ENCODE measurements at regions not wholly inside any gene's neighbourhood (a gene's known extent, or its start where the extent isn't known, plus 50 kb on each side); places are given as distances from the start of the nearest gene placed in this dataset.
"Not testable (repeated sequence)": the region's sequence is repeated elsewhere in the genome, so short reads cannot be mapped to it uniquely, and the experiment has no call there.

- 90% methylated on average over 6 of the region's 6 CpGs for WGBS (ENCODE audit: insufficient coverage)
- H3K4me1 ChIP-seq (ENCODE audit: control insufficient read depth, insufficient read depth, low read length), result peaks cover 25% of the 10 kb centered on the region
- no peak overlapping the region for H3K27ac ChIP-seq (ENCODE audit: low read depth, low read length)
- no peaks in the 10 kb centered on the region for H3K27me3 ChIP-seq (ENCODE audit: control insufficient read depth, insufficient read depth, low read length)
- DNase-seq (ENCODE audit: low read depth in 4 of 6, low spot score in 6 of 6), result no peak
- no peaks in the 10 kb centered on the region for H3K36me3 ChIP-seq (ENCODE audit: control insufficient read depth, insufficient read depth, low read length)
- no peaks in the 10 kb centered on the region for H3K9me3 ChIP-seq (ENCODE audit: control insufficient read depth, insufficient read depth, low read length)
- H3K4me3 ChIP-seq (ENCODE audit: low read depth, low read length), result no peak overlapping the region
Observed at GRCh38 chr10:31132681-31133244, 101.1 kb upstream of the ZNF438 start.

GRCh38 chr10:31133251-31133791, 101.7 kb upstream of the ZNF438 start:
- H3K4me1 ChIP-seq (ENCODE audit: control insufficient read depth, insufficient read depth, low read length), result peaks cover 25% of the 10 kb centered on the region
- no peaks in the 10 kb centered on the region for H3K36me3 ChIP-seq (ENCODE audit: control insufficient read depth, insufficient read depth, low read length)
- no peak overlapping the region for H3K4me3 ChIP-seq (ENCODE audit: low read depth, low read length)
- peak overlapping the region; percentile 43 for H3K27ac ChIP-seq (ENCODE audit: low read depth, low read length)
- 25% methylated on average over 12 of the region's 17 CpGs for WGBS (ENCODE audit: insufficient coverage)
- no peak for DNase-seq (ENCODE audit: low read depth in 4 of 6, low spot score in 6 of 6)
- H3K27me3 ChIP-seq (ENCODE audit: control insufficient read depth, insufficient read depth, low read length), result no peaks in the 10 kb centered on the region
- H3K9me3 ChIP-seq (ENCODE audit: control insufficient read depth, insufficient read depth, low read length), result no peaks in the 10 kb centered on the region

GRCh38 chr10:31133792-31134310, 102.2 kb upstream of the ZNF438 start:
- Histone ChIP-seq H3K36me3 (ENCODE audit: control insufficient read depth, insufficient read depth, low read length) (no peaks in the 10 kb centered on the region), H3K27me3 (ENCODE audit: control insufficient read depth, insufficient read depth, low read length) (no peaks in the 10 kb centered on the region), H3K4me1 (ENCODE audit: control insufficient read depth, insufficient read depth, low read length) (peaks cover 25% of the 10 kb centered on the region), H3K4me3 (ENCODE audit: low read depth, low read length) (peak overlapping the region; percentile 49), H3K9me3 (ENCODE audit: control insufficient read depth, insufficient read depth, low read length) (no peaks in the 10 kb centered on the region), H3K27ac (ENCODE audit: low read depth, low read length) (peak overlapping the region; percentile 92)
- under 1% methylated on average over 20 of the region's 37 CpGs for WGBS (ENCODE audit: insufficient coverage)
- peak; percentile 68 to 96 (median 80) for DNase-seq (ENCODE audit: low read depth in 4 of 6, low spot score in 6 of 6)

GRCh38 chr10:31134311-31134952, 102.8 kb upstream of the ZNF438 start:
- Histone ChIP-seq H3K36me3 (ENCODE audit: control insufficient read depth, insufficient read depth, low read length) (no peaks in the 10 kb centered on the region), H3K27ac (ENCODE audit: low read depth, low read length) (peak overlapping the region; percentile 92)

GRCh38 chr10:31135171-31135570, 103.5 kb upstream of the ZNF438 start:
- Histone ChIP-seq H3K4me3 (ENCODE audit: low read depth, low read length) (no peak overlapping the region), H3K27me3 (ENCODE audit: control insufficient read depth, insufficient read depth, low read length) (no peaks in the 10 kb centered on the region), H3K9me3 (ENCODE audit: control insufficient read depth, insufficient read depth, low read length) (no peaks in the 10 kb centered on the region), H3K27ac (ENCODE audit: low read depth, low read length) (no peak overlapping the region), H3K4me1 (ENCODE audit: control insufficient read depth, insufficient read depth, low read length) (peaks cover 25% of the 10 kb centered on the region), H3K36me3 (ENCODE audit: control insufficient read depth, insufficient read depth, low read length) (no peaks in the 10 kb centered on the region)
- WGBS (ENCODE audit: insufficient coverage), result 100% methylated on average over 1 of the region's 6 CpGs
- peak in 1 of 6 donors; percentile 41 for DNase-seq (ENCODE audit: low read depth in 4 of 6, low spot score in 6 of 6)

More at GRCh38 chr10:31134311-31134952, 102.8 kb upstream of the ZNF438 start:
- H3K4me1 ChIP-seq (ENCODE audit: control insufficient read depth, insufficient read depth, low read length), result peaks cover 25% of the 10 kb centered on the region
- no peaks in the 10 kb centered on the region for H3K27me3 ChIP-seq (ENCODE audit: control insufficient read depth, insufficient read depth, low read length)
- peak overlapping the region; percentile 49 for H3K4me3 ChIP-seq (ENCODE audit: low read depth, low read length)
- WGBS (ENCODE audit: insufficient coverage), result 1% methylated on average over 22 of the region's 24 CpGs
- peak in 4 of 6 donors; percentile 49 to 90 (median 70) for DNase-seq (ENCODE audit: low read depth in 4 of 6, low spot score in 6 of 6)
- no peaks in the 10 kb centered on the region for H3K9me3 ChIP-seq (ENCODE audit: control insufficient read depth, insufficient read depth, low read length)

DNA sequence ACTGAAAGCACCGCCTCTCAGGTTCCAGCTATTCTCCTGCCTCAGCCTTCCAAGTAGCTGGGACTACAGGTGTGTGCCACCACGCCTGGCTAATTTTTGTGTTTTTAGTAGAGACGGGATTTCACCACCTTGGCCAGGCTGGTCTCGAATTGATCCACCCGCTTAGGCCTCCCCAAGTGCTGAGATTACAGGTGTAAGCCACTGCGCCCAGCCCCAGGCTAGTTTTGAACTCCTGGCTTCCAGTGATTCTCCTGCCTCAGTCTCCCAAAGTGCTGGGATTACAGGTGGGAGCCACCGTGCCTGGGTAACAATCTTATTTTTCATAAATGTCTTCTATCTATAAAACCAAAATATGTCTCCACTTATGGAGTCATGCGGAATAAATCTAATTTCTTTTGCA, 104.1 kb upstream of the ZNF438 start:
- H3K4me3 ChIP-seq (ENCODE audit: low read depth, low read length); H3K27ac ChIP-seq (ENCODE audit: low read depth, low read length); DNase-seq (ENCODE audit: low read depth in 4 of 6, low spot score in 6 of 6); H3K9me3 ChIP-seq (ENCODE audit: control insufficient read depth, insufficient read depth, low read length); H3K27me3 ChIP-seq (ENCODE audit: control insufficient read depth, insufficient read depth, low read length); H3K36me3 ChIP-seq (ENCODE audit: control insufficient read depth, insufficient read depth, low read length): not testable (repeated sequence)
- peaks cover 25% of the 10 kb centered on the region for H3K4me1 ChIP-seq (ENCODE audit: control insufficient read depth, insufficient read depth, low read length)
- 100% methylated on average over 7 of the region's 8 CpGs for WGBS (ENCODE audit: insufficient coverage)

- WGBS (ENCODE audit: insufficient coverage), result no CpG with 5 or more reads among the region's 4 CpGs
- no peak for DNase-seq (ENCODE audit: low read depth in 4 of 6, low spot score in 6 of 6)
Observed at GRCh38 chr10:31136386-31136785, 104.7 kb upstream of the ZNF438 start.

GRCh38 chr10:31136930-31137885, 105.5 kb upstream of the ZNF438 start:
- no peak for DNase-seq (ENCODE audit: low read depth in 4 of 6, low spot score in 6 of 6)
- H3K4me1 ChIP-seq (ENCODE audit: control insufficient read depth, insufficient read depth, low read length), result peaks cover 25% of the 10 kb centered on the region
- WGBS (ENCODE audit: insufficient coverage), result no CpG with 5 or more reads among the region's 9 CpGs

More at GRCh38 chr10:31136386-31136785, 104.7 kb upstream of the ZNF438 start:
- Histone ChIP-seq H3K27me3 (ENCODE audit: control insufficient read depth, insufficient read depth, low read length) (no peaks in the 10 kb centered on the region), H3K27ac (ENCODE audit: low read depth, low read length) (no peak overlapping the region), H3K4me3 (ENCODE audit: low read depth, low read length) (no peak overlapping the region), H3K4me1 (ENCODE audit: control insufficient read depth, insufficient read depth, low read length) (peaks cover 25% of the 10 kb centered on the region), H3K36me3 (ENCODE audit: control insufficient read depth, insufficient read depth, low read length) (no peaks in the 10 kb centered on the region), H3K9me3 (ENCODE audit: control insufficient read depth, insufficient read depth, low read length) (no peaks in the 10 kb centered on the region)

DNA sequence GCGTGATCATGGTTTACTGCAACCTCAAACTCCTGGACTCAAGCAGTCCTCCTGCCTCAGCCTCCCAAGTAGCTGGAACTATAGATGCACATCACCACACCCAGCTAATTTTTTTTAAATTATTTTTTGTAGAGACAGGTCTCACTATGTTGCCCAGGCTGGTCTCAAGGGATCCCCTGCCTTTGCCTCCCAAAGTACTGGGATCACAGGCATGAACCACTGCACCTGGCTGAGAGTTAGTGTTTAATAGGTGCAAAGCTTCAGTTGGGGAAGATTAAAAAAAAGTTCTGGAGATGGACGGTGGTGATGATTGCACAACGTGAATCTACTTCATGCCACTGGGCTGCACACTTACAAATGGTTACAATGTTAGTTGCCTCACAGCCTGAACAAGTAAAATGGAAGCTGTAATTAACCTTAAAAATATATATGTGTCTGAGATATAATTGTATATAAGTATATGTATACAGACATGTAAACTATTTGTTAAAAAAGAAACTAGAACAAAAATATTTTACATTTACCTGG, 106.4 kb upstream of the ZNF438 start:
- 50% methylated on average over 2 of the region's 3 CpGs for WGBS (ENCODE audit: insufficient coverage)
- no peak overlapping the region for H3K4me3 ChIP-seq (ENCODE audit: low read depth, low read length)
- no peaks in the 10 kb centered on the region for H3K9me3 ChIP-seq (ENCODE audit: control insufficient read depth, insufficient read depth, low read length)
- DNase-seq (ENCODE audit: low read depth in 4 of 6, low spot score in 6 of 6), result no peak
- peaks cover 22% of the 10 kb centered on the region for H3K4me1 ChIP-seq (ENCODE audit: control insufficient read depth, insufficient read depth, low read length)
- no peaks in the 10 kb centered on the region for H3K36me3 ChIP-seq (ENCODE audit: control insufficient read depth, insufficient read depth, low read length)
- no peaks in the 10 kb centered on the region for H3K27me3 ChIP-seq (ENCODE audit: control insufficient read depth, insufficient read depth, low read length)
- H3K27ac ChIP-seq (ENCODE audit: low read depth, low read length), result no peak overlapping the region

More at GRCh38 chr10:31136930-31137885, 105.5 kb upstream of the ZNF438 start:
- Histone ChIP-seq H3K27me3 (ENCODE audit: control insufficient read depth, insufficient read depth, low read length) (no peaks in the 10 kb centered on the region), H3K4me3 (ENCODE audit: low read depth, low read length) (no peak overlapping the region), H3K27ac (ENCODE audit: low read depth, low read length) (peak overlapping the region; percentile 1), H3K36me3 (ENCODE audit: control insufficient read depth, insufficient read depth, low read length) (no peaks in the 10 kb centered on the region), H3K9me3 (ENCODE audit: control insufficient read depth, insufficient read depth, low read length) (no peaks in the 10 kb centered on the region)
